GM23248 (cell line): ENCODE measurements at regions not wholly inside any gene's neighbourhood (a gene's known extent, or its start where the extent isn't known, plus 50 kb on each side); places are given as distances from the start of the nearest gene placed in this dataset.

Experiments
- DNase-seq: peaks from one replicate; pipeline ENCODE4 v3.0.0-alpha.2; 2015
- H2AFZ ChIP-seq: fragments of 200-600 bp; sonication (generic); 2 replicates; pipeline ENCODE4 v1.6.1; 2016; ENCODE audit warnings: antibody characterized with exemption
- H3F3A ChIP-seq: fragments of 200-600 bp; sonication (generic); 2 replicates; pipeline ENCODE4 v1.6.1; 2016; ENCODE audit warnings: mild to moderate bottlenecking, antibody characterized with exemption, mixed run types; ENCODE audit not compliant: insufficient read depth
- H3K27ac ChIP-seq: fragments of 200-600 bp; sonication (generic); 2 replicates; pipeline ENCODE4 v1.5.1; 2016; ENCODE audit warnings: mild to moderate bottlenecking
- H3K27me3 ChIP-seq: fragments of 200-600 bp; sonication (generic); replicated peaks from 2 replicates; pipeline ENCODE4 v1.6.1; 2016; ENCODE audit warnings: mild to moderate bottlenecking; ENCODE audit not compliant: insufficient read depth
- H3K36me3 ChIP-seq: fragments of 200-600 bp; sonication (generic); 2 replicates; pipeline ENCODE4 v1.6.1; 2016; ENCODE audit warnings: low read depth, mild to moderate bottlenecking
- H3K4me1 ChIP-seq: fragments of 200-600 bp; sonication (generic); 2 replicates; pipeline ENCODE4 v1.6.1; 2016; ENCODE audit warnings: mild to moderate bottlenecking; ENCODE audit not compliant: insufficient read depth
- H3K4me2 ChIP-seq: fragments of 200-600 bp; sonication (generic); one replicate; pipeline ENCODE4 v1.6.1; 2016; ENCODE audit warnings: mild to moderate bottlenecking; ENCODE audit not compliant: unreplicated experiment
- H3K4me3 ChIP-seq: fragments of 200-600 bp; sonication (generic); 2 replicates; pipeline ENCODE4 v1.5.1; 2016; ENCODE audit warnings: mild to moderate bottlenecking
- H3K79me2 ChIP-seq: fragments of 200-600 bp; sonication (generic); 2 replicates; pipeline ENCODE4 v1.6.1; 2016; ENCODE audit warnings: mild to moderate bottlenecking; ENCODE audit not compliant: insufficient read depth
- H3K9ac ChIP-seq: fragments of 200-600 bp; sonication (generic); 2 replicates; pipeline ENCODE4 v1.6.1; 2016; ENCODE audit warnings: mild to moderate bottlenecking
- H3K9me2 ChIP-seq: fragments of 200-600 bp; sonication (generic); 2 replicates; pipeline ENCODE4 v1.6.1; 2016; ENCODE audit warnings: mixed run types, mild to moderate bottlenecking, moderate library complexity; ENCODE audit not compliant: insufficient read depth
- H3K9me3 ChIP-seq: fragments of 200-600 bp; sonication (generic); one replicate; pipeline ENCODE4 v1.6.1; 2017; ENCODE audit warnings: low read depth
- H4K20me1 ChIP-seq: fragments of 200-600 bp; sonication (generic); 2 replicates; pipeline ENCODE4 v1.6.0; 2016; ENCODE audit not compliant: insufficient read depth
- EZH2 ChIP-seq: fragments of 200-600 bp; sonication (generic); IDR thresholded peaks from 2 replicates; pipeline ENCODE4 v1.6.1; 2018; ENCODE audit warnings: antibody characterized with exemption, mild to moderate bottlenecking; ENCODE audit not compliant: insufficient read depth, poor library complexity, severe bottlenecking
- EZH2phosphoT487 ChIP-seq: fragments of 200-600 bp; sonication (generic); IDR thresholded peaks from 2 replicates; pipeline ENCODE4 v1.6.1; 2018; ENCODE audit warnings: antibody characterized with exemption, moderate library complexity, mild to moderate bottlenecking, low read depth; ENCODE audit not compliant: insufficient read depth
- WGBS, 2 experiments: methylation state at CpG; one replicate each; pipeline ENCODE4 v1.1.6; 2015 to 2017; ENCODE audit warnings: low lambda C conversion rate in 2 of 2, low coverage in 1 of 2; ENCODE audit errors: missing lambda C conversion rate in 2 of 2; 5-methylcytosine and 5-hydroxymethylcytosine counted together
- in situ Hi-C: fragments of 300-500 bp; cut with MboI; formaldehyde crosslinking; loops from 2 replicates; pipeline ENCODE4 v1.15.0; 2020

- Histone ChIP-seq H3K36me3 (no peaks in the 10 kb centered on the region), H3F3A (no peaks in the 10 kb centered on the region), H3K9me2 (no peaks in the 10 kb centered on the region), H2AFZ (no peak overlapping the region), H3K4me2 (no peak overlapping the region), H3K9ac (no peak overlapping the region), H3K79me2 (no peaks in the 10 kb centered on the region), H3K27me3 (no peaks in the 10 kb centered on the region), H4K20me1 (no peaks in the 10 kb centered on the region), H3K9me3 (no peaks in the 10 kb centered on the region), H3K27ac (no peak overlapping the region), H3K4me3 (no peak overlapping the region), H3K4me1 (no peaks in the 10 kb centered on the region)
- 85 to 90% methylated on average over 6 of the region's 6 CpGs for WGBS, 2 experiments
- no peak for DNase-seq
- in situ Hi-C loops, result no loop called here
- TF ChIP-seq EZH2phosphoT487 (no peak), EZH2 (no peak)
These were observed 373.4 kb downstream of the PDGFC start for GRCh38 chr4:156598138-156598681.

GRCh38 chr4:156596706-156597329, 374.8 kb downstream of the PDGFC start:
- no peak overlapping the region for H3K4me3 ChIP-seq
- DNase-seq, result no peak
- no peak overlapping the region for H3K27ac ChIP-seq
- H3K9ac ChIP-seq, result no peak overlapping the region
- H2AFZ ChIP-seq, result no peak overlapping the region
- H3K36me3 ChIP-seq, result no peaks in the 10 kb centered on the region
- no peaks in the 10 kb centered on the region for H4K20me1 ChIP-seq
- H3K9me2 ChIP-seq, result no peaks in the 10 kb centered on the region
- H3K79me2 ChIP-seq, result no peaks in the 10 kb centered on the region
- TF ChIP-seq EZH2 (no peak), EZH2phosphoT487 (no peak)
- H3K4me1 ChIP-seq, result no peaks in the 10 kb centered on the region
- H3F3A ChIP-seq, result no peaks in the 10 kb centered on the region
- 85 to 91% methylated on average over 4 of the region's 4 CpGs for WGBS, 2 experiments
- no peak overlapping the region for H3K4me2 ChIP-seq
- in situ Hi-C loops, result no loop called here
- no peaks in the 10 kb centered on the region for H3K27me3 ChIP-seq
- H3K9me3 ChIP-seq, result no peaks in the 10 kb centered on the region

GRCh38 chr4:156596026-156596425, 375.6 kb downstream of the PDGFC start:
- no peak overlapping the region for H2AFZ ChIP-seq

GRCh38 chr4:156595041-156595440, 376.6 kb downstream of the PDGFC start:
- Histone ChIP-seq H3K9me2 (no peaks in the 10 kb centered on the region), H3K79me2 (no peaks in the 10 kb centered on the region), H2AFZ (no peak overlapping the region), H3K4me3 (no peak overlapping the region), H3K4me2 (no peak overlapping the region), H3K27ac (no peak overlapping the region), H3K4me1 (no peaks in the 10 kb centered on the region), H3K9me3 (no peaks in the 10 kb centered on the region), H4K20me1 (no peaks in the 10 kb centered on the region), H3K27me3 (no peaks in the 10 kb centered on the region), H3K36me3 (no peaks in the 10 kb centered on the region), H3F3A (no peaks in the 10 kb centered on the region), H3K9ac (no peak overlapping the region)
- DNase-seq, result no peak
- TF ChIP-seq EZH2phosphoT487 (no peak), EZH2 (no peak)
- WGBS, 2 experiments, result 63 to 68% methylated on average over 1 of the region's 1 CpG
- in situ Hi-C loops, result no loop called here

More at GRCh38 chr4:156596026-156596425, 375.6 kb downstream of the PDGFC start:
- H3K79me2 ChIP-seq, result no peaks in the 10 kb centered on the region
- H4K20me1 ChIP-seq, result no peaks in the 10 kb centered on the region
- H3K4me1 ChIP-seq, result no peaks in the 10 kb centered on the region
- no peaks in the 10 kb centered on the region for H3K27me3 ChIP-seq
- H3K9me3 ChIP-seq, result no peaks in the 10 kb centered on the region
- DNase-seq, result no peak
- no peaks in the 10 kb centered on the region for H3K9me2 ChIP-seq
- TF ChIP-seq EZH2 (no peak), EZH2phosphoT487 (no peak)
- H3K4me3 ChIP-seq, result no peak overlapping the region
- no peak overlapping the region for H3K27ac ChIP-seq
- no peak overlapping the region for H3K9ac ChIP-seq
- WGBS, 2 experiments, result 95 to 98% methylated on average over 2 of the region's 2 CpGs
- in situ Hi-C loops, result no loop called here
- H3K4me2 ChIP-seq, result no peak overlapping the region
- H3F3A ChIP-seq, result no peaks in the 10 kb centered on the region
- no peaks in the 10 kb centered on the region for H3K36me3 ChIP-seq
